GM21390 (cell line): ENCODE measurements at regions not wholly inside any gene's neighbourhood (a gene's known extent, or its start where the extent isn't known, plus 50 kb on each side); places are given as distances from the start of the nearest gene placed in this dataset.

Source experiments
- ATAC-seq: cut with Tn5 transposase; IDR thresholded peaks from one replicate; pipeline ENCODE4 v1.9.1; 2021; ENCODE audit not compliant: unreplicated experiment

DNA sequence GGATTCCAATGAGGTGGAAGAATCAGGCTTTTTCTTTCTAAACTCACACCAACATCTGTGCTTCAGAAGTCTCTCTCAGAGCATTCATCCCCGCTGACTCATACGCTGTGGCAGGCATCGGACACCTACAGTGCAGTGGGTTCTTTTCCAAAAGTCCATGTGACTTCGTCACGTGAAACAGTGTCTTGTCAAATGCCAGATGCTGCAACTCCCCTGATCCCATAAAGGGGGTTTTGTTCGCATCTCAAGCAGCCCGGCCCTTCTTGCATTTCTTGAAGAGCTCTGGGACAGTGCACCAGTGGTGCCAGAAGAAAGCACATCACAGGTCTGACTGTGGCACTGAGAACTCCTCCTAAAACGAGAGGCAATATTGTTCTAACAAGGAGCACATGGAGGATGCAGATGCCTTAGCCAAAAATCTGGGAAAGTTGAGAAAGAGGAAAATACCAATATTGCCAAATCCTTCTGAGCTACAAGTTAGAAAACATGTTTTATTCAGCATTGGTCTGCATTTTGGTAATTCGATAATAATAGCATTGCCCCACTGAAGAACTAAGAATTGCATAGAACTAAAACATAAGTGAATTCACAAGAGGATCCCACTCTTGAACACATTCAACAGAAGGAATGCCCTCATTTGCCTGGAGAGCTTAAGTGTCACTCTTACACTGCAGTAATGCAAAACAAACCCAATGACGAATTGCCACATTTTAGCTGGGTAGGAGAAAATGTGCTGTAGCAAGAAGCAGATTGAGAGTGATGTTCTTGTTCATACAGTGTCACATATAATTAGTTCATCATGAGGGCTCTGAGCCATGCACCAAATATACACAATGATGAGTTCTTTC lies 204.4 kb downstream of the CXCL12 start:
- ATAC-seq = no peak

DNA sequence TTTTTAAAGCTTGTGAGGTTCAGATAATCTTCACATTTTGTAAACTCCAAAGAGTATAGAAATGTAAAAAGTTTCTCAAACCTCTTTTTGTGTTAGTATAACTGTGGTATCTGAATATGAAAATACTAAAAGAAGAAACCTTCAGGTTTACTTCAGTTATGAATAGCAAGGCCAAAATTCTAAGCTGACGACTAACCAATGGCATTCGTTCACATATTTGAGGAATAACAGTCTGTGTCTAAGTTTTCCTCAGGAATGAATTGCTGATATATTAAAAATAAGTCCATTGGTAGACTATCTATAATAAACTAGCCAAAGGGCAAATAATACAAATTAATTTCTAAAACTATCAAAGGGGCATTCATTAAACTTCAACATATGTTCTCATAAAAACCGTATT lies 206.0 kb downstream of the CXCL12 start:
- ATAC-seq = no peak

DNA sequence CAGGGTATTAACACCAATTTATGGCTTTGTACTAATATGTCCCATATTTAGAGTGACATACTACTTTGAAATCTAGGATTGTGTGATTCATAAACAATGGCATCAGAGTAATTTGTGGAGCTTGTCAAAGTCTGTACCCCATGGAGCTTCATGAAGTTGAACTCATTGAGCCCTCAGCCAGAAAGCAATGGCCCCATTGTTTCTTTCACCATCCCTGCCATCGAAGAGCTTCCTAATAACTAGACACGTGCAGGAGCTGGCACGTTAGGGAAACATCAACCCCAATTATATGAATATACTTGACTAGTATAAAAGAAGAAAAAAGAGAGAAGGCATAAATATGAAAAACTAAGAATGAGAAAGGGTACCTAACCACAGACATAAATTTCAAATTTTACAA lies 206.6 kb downstream of the CXCL12 start:
- ATAC-seq = no peak

GRCh38 chr10:44177610-44178009 lies 207.3 kb downstream of the CXCL12 start:
- no peak for ATAC-seq

DNA sequence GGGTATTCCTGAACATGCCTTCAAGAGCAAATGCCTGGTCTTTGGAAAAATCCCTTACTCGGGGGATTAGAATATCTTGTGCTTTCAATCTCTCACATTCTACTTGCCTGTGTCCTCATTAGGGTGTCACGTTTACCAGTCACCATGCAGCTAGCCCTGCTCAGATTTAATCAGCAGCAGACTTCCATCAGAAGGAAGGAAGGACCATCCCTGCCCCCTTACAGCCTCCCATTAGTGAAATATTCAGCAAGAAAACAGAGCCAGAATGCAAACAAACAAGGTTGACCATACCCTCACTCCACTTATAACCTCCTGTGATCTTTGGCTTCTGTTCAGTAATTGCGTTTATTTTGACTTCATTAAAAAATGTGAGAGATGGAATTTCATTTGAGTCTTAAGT lies 208.6 kb downstream of the CXCL12 start:
- no peak for ATAC-seq

DNA sequence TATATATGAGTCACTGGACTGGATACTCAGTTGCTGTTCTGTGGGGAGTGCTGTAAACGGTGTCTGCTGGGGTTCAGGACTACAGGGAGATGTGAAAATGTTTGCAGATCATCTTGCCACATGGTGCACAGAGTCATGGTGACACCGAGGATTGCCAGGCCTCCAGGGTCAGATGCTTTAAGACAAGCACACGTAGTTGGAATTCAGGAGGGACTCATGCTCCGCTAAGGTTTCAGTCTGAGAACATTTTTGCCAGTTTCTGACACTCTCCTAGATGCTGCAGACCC lies 211.3 kb downstream of the CXCL12 start:
- ATAC-seq = no peak

- no peak for ATAC-seq
These were observed 211.9 kb downstream of the CXCL12 start for GRCh38 chr10:44172883-44173607.

DNA sequence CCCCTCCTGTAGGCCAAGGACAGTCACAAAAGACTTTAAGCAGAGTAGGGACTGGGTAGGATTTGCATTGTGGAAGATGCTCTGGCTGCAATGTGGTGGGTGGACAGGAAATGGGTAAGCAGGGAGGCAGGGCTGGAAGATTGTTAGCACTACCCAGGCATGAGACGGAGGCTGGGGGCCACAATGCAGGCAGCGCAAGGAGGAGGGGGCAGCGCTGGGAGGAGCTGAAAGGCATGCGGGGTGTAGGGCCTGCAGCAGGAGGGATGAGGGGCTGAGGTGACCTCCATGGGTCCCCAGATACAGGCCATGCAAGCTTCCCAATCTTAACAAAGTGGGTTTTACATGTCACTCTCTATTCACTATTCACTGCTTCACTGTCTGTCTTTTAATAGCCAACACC lies 213.1 kb downstream of the CXCL12 start:
- ATAC-seq = no peak

GRCh38 chr10:44168478-44168877 lies 216.4 kb downstream of the CXCL12 start:
- no peak for ATAC-seq

DNA sequence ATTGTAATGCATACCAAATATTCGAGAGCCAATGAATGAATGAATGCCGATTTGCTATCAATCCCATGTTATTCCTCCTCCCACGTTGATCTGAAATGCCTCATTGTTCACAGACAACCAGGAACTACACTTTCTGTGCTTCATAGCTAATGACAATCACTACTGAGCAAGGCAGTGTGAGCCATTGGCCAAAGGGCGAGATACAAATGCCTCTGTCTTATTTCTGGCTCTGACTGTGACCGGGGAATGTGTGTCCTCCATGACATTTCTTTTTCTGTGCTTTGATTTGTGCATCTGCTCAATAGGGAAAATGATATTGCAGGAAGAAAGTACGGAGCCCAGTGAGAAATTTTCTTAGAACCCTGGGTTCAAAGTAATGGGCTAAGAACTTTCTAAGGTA lies 217.1 kb downstream of the CXCL12 start:
- ATAC-seq = no peak

DNA sequence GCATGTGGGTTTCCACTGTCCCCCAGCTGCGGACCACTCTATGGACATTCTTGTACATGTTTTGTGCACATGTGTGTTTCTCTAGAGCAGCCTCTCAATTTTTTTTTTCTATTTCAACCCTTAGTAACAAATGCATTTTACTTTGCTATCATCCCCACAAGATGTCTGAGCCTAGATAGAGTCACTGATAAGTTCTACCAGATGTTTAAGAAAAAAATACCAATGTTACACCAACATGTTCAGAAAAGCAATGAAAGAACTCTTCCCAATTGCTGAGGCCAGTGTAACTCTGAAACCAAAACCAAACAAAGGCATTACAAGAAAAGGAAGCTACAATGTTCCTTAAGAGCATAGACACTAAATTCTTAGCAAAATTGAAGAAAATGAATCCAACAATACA lies 218.5 kb downstream of the CXCL12 start:
- no peak for ATAC-seq

- no peak for ATAC-seq
These were observed 220.5 kb downstream of the CXCL12 start for GRCh38 chr10:44164251-44164956.

- no peak for ATAC-seq
These were observed 223.7 kb downstream of the CXCL12 start for GRCh38 chr10:44161184-44161583.

DNA sequence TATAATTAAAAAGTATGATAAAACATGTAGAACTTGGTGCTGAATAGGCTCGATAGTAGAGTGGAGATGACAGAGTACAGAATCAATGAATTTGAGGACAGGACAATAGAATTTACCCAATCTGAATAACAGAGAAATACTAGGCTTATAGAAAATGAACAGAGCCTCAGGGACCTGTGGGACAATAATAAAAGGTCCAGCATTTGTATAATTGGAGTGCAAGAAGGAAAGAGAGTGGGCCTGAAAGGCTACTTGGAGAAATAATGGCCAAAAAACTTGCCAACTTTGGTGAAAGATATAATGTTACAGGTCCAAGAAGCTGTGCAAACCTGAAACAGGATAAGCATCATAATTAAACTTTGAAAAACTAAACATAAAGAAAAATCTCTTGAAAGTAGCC lies 227.3 kb downstream of the CXCL12 start:
- no peak for ATAC-seq

- ATAC-seq = no peak
These were observed 229.9 kb downstream of the CXCL12 start for GRCh38 chr10:44154956-44155355.

DNA sequence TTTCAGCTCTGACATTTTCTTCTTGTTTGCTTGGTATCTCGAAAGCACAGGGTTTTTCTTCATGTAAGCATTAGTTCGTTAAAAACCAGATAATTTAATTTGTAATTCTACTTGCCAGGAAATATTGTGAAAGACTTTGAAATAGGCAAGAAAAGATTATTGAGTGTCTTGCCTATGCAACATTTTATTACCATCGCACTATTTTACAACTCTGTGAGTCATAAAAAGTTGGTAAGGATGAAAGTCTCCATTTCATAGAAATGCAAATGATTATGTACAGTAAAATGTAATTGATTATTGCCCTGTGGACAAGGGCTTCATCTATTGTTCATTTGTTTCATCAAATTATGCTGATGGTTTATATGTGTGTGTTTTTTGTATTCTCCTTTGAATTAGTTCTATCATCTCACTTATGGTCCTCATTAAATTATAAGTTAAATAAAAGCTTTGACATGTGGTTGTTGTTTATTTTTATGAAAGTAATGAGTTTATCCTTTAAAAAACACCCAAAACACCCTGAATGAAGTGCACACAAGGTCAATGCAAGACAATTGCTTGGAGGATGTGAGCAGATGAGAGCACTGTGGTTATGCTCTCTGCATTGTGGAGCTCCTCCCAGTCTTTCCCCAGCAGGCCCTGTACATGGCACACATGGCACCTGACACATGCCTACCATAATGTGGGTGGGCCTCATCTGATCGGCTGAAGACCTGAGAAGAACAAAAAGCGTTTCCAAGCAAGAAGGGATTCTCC lies 230.8 kb downstream of the CXCL12 start:
- ATAC-seq = no peak

DNA sequence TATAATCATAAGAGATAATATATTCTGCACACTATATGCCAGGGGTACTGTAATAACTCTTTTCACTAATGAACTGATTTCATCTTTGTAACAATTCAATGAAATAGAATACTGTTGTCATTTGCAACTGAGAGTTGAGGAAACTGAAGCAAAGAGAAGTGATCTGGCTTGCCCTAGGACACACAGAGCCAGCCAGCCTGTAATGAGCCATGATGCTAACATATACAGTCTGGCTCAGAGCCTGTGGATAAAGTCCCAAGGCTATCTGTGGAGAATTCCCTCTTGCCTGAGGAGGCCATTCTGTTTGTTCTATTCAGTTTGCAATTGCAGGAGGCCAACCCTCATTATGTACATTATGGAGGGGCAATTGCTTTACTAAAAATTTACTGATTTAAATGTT lies 241.3 kb downstream of the CXCL12 start:
- no peak for ATAC-seq

DNA sequence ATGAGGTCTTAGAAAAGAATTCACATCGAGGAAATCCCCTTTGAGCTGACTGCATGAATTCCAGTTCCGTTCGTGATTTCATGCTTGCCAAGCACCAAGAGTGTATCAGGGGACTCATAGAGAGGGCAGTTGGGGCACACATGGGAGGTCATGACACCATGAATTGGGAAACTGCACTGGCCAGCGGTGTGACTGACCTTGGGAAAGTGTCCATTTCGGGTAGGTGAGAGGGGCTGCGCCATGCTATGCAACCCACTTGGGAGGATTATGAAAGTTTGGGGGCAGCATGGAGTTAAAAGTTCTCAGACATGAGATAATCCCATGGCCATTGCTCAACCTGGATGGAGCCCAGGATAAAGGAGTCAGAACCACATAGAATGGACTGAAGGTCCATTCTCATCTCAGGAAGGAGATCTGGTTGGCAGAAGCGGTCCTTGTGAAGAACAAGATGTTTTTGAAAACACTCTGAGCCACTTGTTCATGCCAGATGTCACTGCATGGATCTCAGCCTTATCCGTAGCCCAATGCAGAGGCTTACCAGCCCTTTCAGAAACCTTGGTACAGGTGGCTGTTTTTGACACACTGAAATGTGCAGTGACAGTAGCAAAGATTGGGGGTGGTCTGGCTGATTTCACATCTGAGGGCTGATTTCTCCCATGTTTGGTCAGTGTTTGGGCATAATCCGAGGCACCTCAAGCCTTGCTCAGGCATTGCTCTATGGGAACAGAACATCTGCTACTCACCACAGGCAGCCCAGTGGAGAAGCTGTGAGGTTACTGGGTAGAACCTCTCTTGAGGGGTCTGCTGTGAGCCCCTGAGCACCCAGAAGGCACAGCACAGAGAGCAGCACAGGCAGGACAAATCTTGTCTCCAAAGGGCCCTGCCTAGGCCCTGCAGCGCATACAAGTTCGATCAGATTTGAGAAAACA lies 252.3 kb downstream of the CXCL12 start:
- no peak for ATAC-seq

- ATAC-seq = no peak
These were observed 258.6 kb downstream of the CXCL12 start for GRCh38 chr10:44126291-44126717.

GRCh38 chr10:44125879-44126278 lies 259.0 kb downstream of the CXCL12 start:
- no peak for ATAC-seq
